ENCODE measurements at regions not wholly inside any gene's neighbourhood (a gene's known extent, or its start where the extent isn't known, plus 50 kb on each side); places are given as distances from the start of the nearest gene placed in this dataset.

DNA sequence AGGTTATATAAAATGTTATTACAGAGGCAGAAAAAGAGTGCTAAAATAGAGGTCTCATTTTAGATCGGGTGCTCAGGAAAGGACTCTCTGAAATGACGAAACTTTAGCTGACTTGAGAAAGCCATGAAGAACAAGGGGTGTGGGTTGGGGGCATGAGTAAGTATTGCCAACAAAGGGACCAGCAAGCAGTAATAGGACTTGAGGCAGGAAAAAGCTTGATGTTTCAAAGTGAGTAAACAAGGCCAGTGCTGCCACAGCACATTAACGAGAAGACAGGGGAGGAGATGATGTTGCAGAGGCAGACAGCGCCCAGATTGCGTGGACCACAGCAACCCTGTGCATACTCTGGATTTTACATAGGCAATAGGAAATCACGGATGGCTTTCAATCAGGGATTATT lies 318.8 kb downstream of the ZEB2 start:
- Histone ChIP-seq H3K36me3 (ENCODE audit: control insufficient read depth in 4 of 4, insufficient read depth in 3 of 4, low read depth in 1 of 4, low read length in 3 of 4) (no peaks in the 10 kb centered on the region), H3K27me3 (ENCODE audit: control insufficient read depth in 4 of 4, insufficient read depth in 4 of 4, low read length in 3 of 4) (no peaks in the 10 kb centered on the region), H3K4me3 (ENCODE audit: low read depth in 1 of 3, low read length in 3 of 3) (no peak overlapping the region), H3K27ac (ENCODE audit: low read depth in 1 of 2, low read length in 2 of 2) (no peak overlapping the region), H3K4me1 (ENCODE audit: control insufficient read depth in 4 of 4, insufficient read depth in 4 of 4, low read length in 3 of 4) (no peaks in the 10 kb centered on the region), H3K9ac (ENCODE audit: low read depth in 1 of 2, low read length in 2 of 2) (no peak overlapping the region), H3K9me3 (ENCODE audit: control insufficient read depth in 4 of 4, low read length in 3 of 4) (no peaks in the 10 kb centered on the region)
- TF ChIP-seq RXRA (IDR thresholded peaks at IDR 0.05) = no peak
- TF ChIP-seq, protein P1, sequence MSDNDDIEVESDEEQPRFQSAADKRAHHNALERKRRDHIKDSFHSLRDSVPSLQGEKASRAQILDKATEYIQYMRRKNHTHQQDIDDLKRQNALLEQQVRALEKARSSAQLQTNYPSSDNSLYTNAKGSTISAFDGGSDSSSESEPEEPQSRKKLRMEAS (IDR thresholded peaks at IDR 0.05) = no peak
- no peak for TF ChIP-seq EGR1 (IDR thresholded peaks at IDR 0.05; ENCODE audit: low read depth in 2 of 2)
- no peak for TF ChIP-seq GABPA (IDR thresholded peaks at IDR 0.05 in 1 of 2, conservative IDR thresholded peaks at IDR 0.05 in 1 of 2)
- no peak for TF ChIP-seq NR2F2 (IDR thresholded peaks at IDR 0.05)
- no peak for TF ChIP-seq HNF4G (IDR thresholded peaks at IDR 0.05)
- TF ChIP-seq, protein P2, sequence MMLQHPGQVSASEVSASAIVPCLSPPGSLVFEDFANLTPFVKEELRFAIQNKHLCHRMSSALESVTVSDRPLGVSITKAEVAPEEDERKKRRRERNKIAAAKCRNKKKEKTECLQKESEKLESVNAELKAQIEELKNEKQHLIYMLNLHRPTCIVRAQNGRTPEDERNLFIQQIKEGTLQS (IDR thresholded peaks at IDR 0.05) = no peak
- TF ChIP-seq, protein P3, sequence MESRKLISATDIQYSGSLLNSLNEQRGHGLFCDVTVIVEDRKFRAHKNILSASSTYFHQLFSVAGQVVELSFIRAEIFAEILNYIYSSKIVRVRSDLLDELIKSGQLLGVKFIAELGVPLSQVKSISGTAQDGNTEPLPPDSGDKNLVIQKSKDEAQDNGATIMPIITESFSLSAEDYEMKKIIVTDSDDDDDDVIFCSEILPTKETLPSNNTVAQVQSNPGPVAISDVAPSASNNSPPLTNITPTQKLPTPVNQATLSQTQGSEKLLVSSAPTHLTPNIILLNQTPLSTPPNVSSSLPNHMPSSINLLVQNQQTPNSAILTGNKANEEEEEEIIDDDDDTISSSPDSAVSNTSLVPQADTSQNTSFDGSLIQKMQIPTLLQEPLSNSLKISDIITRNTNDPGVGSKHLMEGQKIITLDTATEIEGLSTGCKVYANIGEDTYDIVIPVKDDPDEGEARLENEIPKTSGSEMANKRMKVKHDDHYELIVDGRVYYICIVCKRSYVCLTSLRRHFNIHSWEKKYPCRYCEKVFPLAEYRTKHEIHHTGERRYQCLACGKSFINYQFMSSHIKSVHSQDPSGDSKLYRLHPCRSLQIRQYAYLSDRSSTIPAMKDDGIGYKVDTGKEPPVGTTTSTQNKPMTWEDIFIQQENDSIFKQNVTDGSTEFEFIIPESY (IDR thresholded peaks at IDR 0.05) = no peak
- 94% methylated on average over 6 of the region's 6 CpGs for WGBS
- no peak for DNase-seq (ENCODE audit: low spot score)

DNA sequence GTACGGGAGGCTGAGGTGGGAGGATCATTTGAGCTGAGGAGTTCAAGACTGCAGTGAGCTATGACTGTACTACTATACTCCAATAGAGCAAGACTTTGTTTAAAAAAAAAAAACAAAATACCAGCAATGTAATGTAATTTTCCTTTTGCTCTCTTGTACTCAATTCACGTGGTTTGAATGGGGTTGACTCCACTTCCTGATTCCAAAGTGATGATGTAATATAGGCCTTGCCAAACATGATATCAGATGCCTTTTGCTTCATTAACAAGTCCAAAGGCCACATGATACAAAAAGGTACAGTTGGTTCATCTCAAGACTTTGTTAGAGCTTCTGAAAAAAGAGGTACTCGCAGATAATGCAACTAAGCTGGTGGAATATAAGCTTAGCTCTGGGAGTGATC lies 321.8 kb downstream of the ZEB2 start:
- Histone ChIP-seq H3K9me3 (ENCODE audit: control insufficient read depth in 4 of 4, low read length in 3 of 4) (no peaks in the 10 kb centered on the region), H3K27ac (ENCODE audit: low read depth in 1 of 2, low read length in 2 of 2) (no peak overlapping the region), H3K9ac (ENCODE audit: low read depth in 1 of 2, low read length in 2 of 2) (no peak overlapping the region), H3K27me3 (ENCODE audit: control insufficient read depth in 4 of 4, insufficient read depth in 4 of 4, low read length in 3 of 4) (no peaks in the 10 kb centered on the region), H3K36me3 (ENCODE audit: control insufficient read depth in 4 of 4, insufficient read depth in 3 of 4, low read depth in 1 of 4, low read length in 3 of 4) (no peaks in the 10 kb centered on the region), H3K4me3 (ENCODE audit: low read depth in 1 of 3, low read length in 3 of 3) (no peak overlapping the region), H3K4me1 (ENCODE audit: control insufficient read depth in 4 of 4, insufficient read depth in 4 of 4, low read length in 3 of 4) (no peaks in the 10 kb centered on the region)
- no peak for TF ChIP-seq TAF1 (conservative IDR thresholded peaks at IDR 0.05)
- peak in 1 of 2 donors; percentile 41 for TF ChIP-seq HNF4A (conservative IDR thresholded peaks at IDR 0.05)
- no peak for TF ChIP-seq FOXA1 (IDR thresholded peaks at IDR 0.05)
- TF ChIP-seq RAD21 (IDR thresholded peaks at IDR 0.05) = no peak
- no peak for TF ChIP-seq HNF4G (IDR thresholded peaks at IDR 0.05)
- 71% methylated on average over 3 of the region's 3 CpGs for WGBS
- DNase-seq (ENCODE audit: low spot score) = no peak

DNA sequence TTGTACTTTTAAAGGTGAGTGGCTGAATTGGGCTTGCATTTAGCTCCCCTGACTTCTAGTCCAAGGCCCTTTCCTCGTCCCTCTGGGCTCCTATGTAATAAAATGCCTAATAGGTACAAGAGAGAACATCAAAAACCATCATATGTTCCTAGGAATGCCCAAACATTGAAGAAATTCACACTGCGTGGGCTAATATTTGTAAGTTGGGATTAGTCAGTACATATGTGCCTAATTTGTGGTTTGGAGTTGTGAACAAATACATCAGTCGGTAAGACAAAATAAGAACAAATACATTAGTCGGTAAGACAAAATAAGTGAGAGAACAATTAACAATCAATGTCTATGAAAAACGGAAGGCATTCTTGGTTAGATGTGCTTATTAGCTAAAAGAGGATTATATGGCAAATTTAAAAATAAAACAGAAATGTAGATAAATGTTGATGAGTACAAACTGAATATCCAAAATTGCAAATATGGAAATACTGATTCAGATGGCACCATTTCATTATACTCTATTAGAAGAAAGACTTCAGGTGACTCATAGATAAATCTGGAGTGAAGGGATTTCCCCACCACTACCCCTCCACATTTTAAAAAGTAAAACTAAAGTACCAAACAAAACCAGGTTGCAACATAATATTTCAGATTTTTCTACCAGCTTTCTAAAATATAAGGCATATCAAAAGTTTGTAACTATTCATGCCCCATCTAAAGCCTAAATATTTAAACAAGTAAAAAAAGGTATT lies 325.4 kb downstream of the ZEB2 start:
- no peak for TF ChIP-seq GABPA (IDR thresholded peaks at IDR 0.05 in 1 of 2, conservative IDR thresholded peaks at IDR 0.05 in 1 of 2)
- H3K4me3 ChIP-seq (ENCODE audit: low read depth in 1 of 3, low read length in 3 of 3) = no peak overlapping the region
- DNase-seq (ENCODE audit: low spot score) = no peak
- no peaks in the 10 kb centered on the region for H3K27me3 ChIP-seq (ENCODE audit: control insufficient read depth in 4 of 4, insufficient read depth in 4 of 4, low read length in 3 of 4)
- H3K9ac ChIP-seq (ENCODE audit: low read depth in 1 of 2, low read length in 2 of 2) = no peak overlapping the region
- H3K4me1 ChIP-seq (ENCODE audit: control insufficient read depth in 4 of 4, insufficient read depth in 4 of 4, low read length in 3 of 4) = no peaks in the 10 kb centered on the region
- no peaks in the 10 kb centered on the region for H3K36me3 ChIP-seq (ENCODE audit: control insufficient read depth in 4 of 4, insufficient read depth in 3 of 4, low read depth in 1 of 4, low read length in 3 of 4)
- no peaks in the 10 kb centered on the region for H3K9me3 ChIP-seq (ENCODE audit: control insufficient read depth in 4 of 4, low read length in 3 of 4)
- no peak overlapping the region for H3K27ac ChIP-seq (ENCODE audit: low read depth in 1 of 2, low read length in 2 of 2)
- 94% methylated on average over 5 of the region's 5 CpGs for WGBS
